Neural cell (in vitro differentiated cells): ENCODE measurements at regions not wholly inside any gene's neighbourhood (a gene's known extent, or its start where the extent isn't known, plus 50 kb on each side); places are given as distances from the start of the nearest gene placed in this dataset.

Experiments used
- H2AFZ ChIP-seq: fragments of 200-600, 300-800 bp; sonication (generic), shearing (Covaris generic); 2 replicates; pipeline ENCODE4 v1.6.0; 2014; ENCODE audit warnings: low read depth, mild to moderate bottlenecking, antibody characterized with exemption, low read length, moderate library complexity
- H3F3A ChIP-seq: fragments of 200-600 bp; shearing (Covaris generic); 2 replicates; pipeline ENCODE4 v1.6.1; 2016; ENCODE audit warnings: mild to moderate bottlenecking, moderate library complexity, mixed read lengths, antibody characterized with exemption, low read length; ENCODE audit not compliant: insufficient read depth, poor library complexity, severe bottlenecking
- H3K27ac ChIP-seq: fragments of 200-600, 300-800 bp; sonication (generic), shearing (Covaris generic); 2 replicates; pipeline ENCODE4 v1.5.1; 2014; ENCODE audit warnings: mild to moderate bottlenecking, low read length, moderate library complexity
- H3K27me3 ChIP-seq: fragments of 300-800, 200-600 bp; sonication (generic), shearing (Covaris generic); 2 replicates; pipeline ENCODE4 v1.6.0; 2014; ENCODE audit warnings: mild to moderate bottlenecking, low read depth, low read length, moderate library complexity; ENCODE audit not compliant: insufficient read depth
- H3K36me3 ChIP-seq: fragments of 300-800, 200-600 bp; sonication (generic), shearing (Covaris generic); 2 replicates; pipeline ENCODE4 v1.5.1; 2014; ENCODE audit warnings: mild to moderate bottlenecking, antibody characterized with exemption, low read length, moderate library complexity; ENCODE audit not compliant: insufficient read depth
- H3K4me2 ChIP-seq: fragments of 300-800, 200-600 bp; sonication (generic), shearing (Covaris generic); 2 replicates; pipeline ENCODE4 v1.6.0; 2014; ENCODE audit warnings: mild to moderate bottlenecking, low read length
- H3K4me3 ChIP-seq: fragments of 300-800, 200-600 bp; sonication (generic), shearing (Covaris generic); 2 replicates; pipeline ENCODE4 v1.5.1; 2014; ENCODE audit warnings: mild to moderate bottlenecking, low read length, moderate library complexity
- H3K79me2 ChIP-seq: fragments of 200-600 bp; shearing (Covaris generic); replicated peaks from 2 replicates; pipeline ENCODE4 v1.6.0; 2014; ENCODE audit warnings: mild to moderate bottlenecking, low read length, moderate library complexity; ENCODE audit not compliant: insufficient read depth
- H3K9ac ChIP-seq: fragments of 300-800, 200-600 bp; sonication (generic), shearing (Covaris generic); 2 replicates; pipeline ENCODE4 v1.6.1; 2016; ENCODE audit warnings: mild to moderate bottlenecking, low read length, mixed read lengths
- H3K9me2 ChIP-seq: fragments of 200-600 bp; shearing (Covaris generic); 2 replicates; pipeline ENCODE4 v1.6.1; 2016; ENCODE audit warnings: mild to moderate bottlenecking, low read length, mixed read lengths; ENCODE audit not compliant: insufficient read depth
- H3K9me3 ChIP-seq: fragments of 200-600, 300-800 bp; sonication (generic), shearing (Covaris generic); 2 replicates; pipeline ENCODE4 v1.6.1; 2016; ENCODE audit warnings: mild to moderate bottlenecking, mixed run types, low read length, moderate library complexity, mixed read lengths
- H4K20me1 ChIP-seq: fragments of 200-600 bp; shearing (Covaris generic); 2 replicates; pipeline ENCODE4 v1.6.1; 2016; ENCODE audit warnings: mild to moderate bottlenecking, mixed run types; ENCODE audit not compliant: insufficient read depth
- EP300 ChIP-seq: fragments of 450-650 bp; conservative IDR thresholded peaks from 2 replicates; pipeline ENCODE4 v1.6.1; 2014; ENCODE audit warnings: antibody characterized with exemption, mild to moderate bottlenecking, moderate library complexity; ENCODE audit not compliant: poor library complexity, severe bottlenecking
- EZH2 ChIP-seq: fragments of 200-600, 300-800 bp; shearing (Covaris generic), sonication (generic); IDR thresholded peaks from 2 replicates; pipeline ENCODE4 v1.6.1; 2014; ENCODE audit warnings: antibody characterized with exemption, low read length, borderline replicate concordance, mild to moderate bottlenecking; ENCODE audit not compliant: insufficient read depth, poor library complexity, severe bottlenecking
- MXI1 ChIP-seq: fragments of 450-650 bp; conservative IDR thresholded peaks from 2 replicates; pipeline ENCODE4 v1.6.1; 2014; ENCODE audit warnings: antibody characterized with exemption, mild to moderate bottlenecking; ENCODE audit not compliant: poor library complexity, severe bottlenecking
- POLR2AphosphoS5 ChIP-seq: IDR thresholded peaks from 2 replicates; pipeline ENCODE4 v1.6.1; 2012
- RAD21 ChIP-seq: fragments of 450-650 bp; conservative IDR thresholded peaks from 2 replicates; pipeline ENCODE4 v1.6.1; 2014; ENCODE audit warnings: antibody characterized with exemption, mild to moderate bottlenecking, moderate library complexity
- SMC3 ChIP-seq: fragments of 450-650 bp; conservative IDR thresholded peaks from 2 replicates; pipeline ENCODE4 v1.6.1; 2014; ENCODE audit warnings: antibody characterized with exemption, mild to moderate bottlenecking, moderate library complexity; ENCODE audit not compliant: poor library complexity
- TF ChIP-seq, protein P1 (sequence below): fragments of 450-650 bp; IDR thresholded peaks from 2 replicates; pipeline ENCODE4 v1.5.1; 2014; ENCODE audit warnings: antibody characterized with exemption, mild to moderate bottlenecking, moderate library complexity; ENCODE audit not compliant: poor library complexity, severe bottlenecking
- TF ChIP-seq, protein P2 (sequence below): IDR thresholded peaks from 2 replicates; pipeline ENCODE4 v1.6.1; 2012; ENCODE audit warnings: borderline replicate concordance

DNA sequence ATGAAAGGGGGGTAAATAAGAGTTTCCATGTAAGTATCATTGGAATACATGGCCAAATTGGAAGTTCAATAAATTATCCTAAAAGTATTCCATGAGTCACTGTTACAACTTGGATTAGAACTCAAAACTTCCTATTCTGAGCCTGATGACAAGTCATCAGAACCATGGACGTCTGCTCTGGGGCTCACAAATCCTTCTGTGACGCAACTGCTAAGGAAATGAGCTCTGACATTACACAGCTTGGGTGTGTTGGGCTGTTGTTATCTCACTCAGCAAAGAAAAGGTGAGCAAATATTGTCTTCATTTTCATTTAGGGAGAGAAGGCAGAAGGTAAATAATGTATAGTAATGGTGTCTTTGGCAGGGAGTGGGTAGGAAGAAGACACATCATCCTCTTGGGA lies 214.8 kb upstream of the ADO start:
- no peaks in the 10 kb centered on the region for H4K20me1 ChIP-seq
- no peak overlapping the region for H3K27ac ChIP-seq
- no peak overlapping the region for H3K4me3 ChIP-seq
- H3F3A ChIP-seq = no peaks in the 10 kb centered on the region
- H3K36me3 ChIP-seq = no peaks in the 10 kb centered on the region
- H3K4me2 ChIP-seq = no peak overlapping the region
- no peak for TF ChIP-seq MXI1
- TF ChIP-seq POLR2AphosphoS5 = no peak
- TF ChIP-seq, protein P1, sequence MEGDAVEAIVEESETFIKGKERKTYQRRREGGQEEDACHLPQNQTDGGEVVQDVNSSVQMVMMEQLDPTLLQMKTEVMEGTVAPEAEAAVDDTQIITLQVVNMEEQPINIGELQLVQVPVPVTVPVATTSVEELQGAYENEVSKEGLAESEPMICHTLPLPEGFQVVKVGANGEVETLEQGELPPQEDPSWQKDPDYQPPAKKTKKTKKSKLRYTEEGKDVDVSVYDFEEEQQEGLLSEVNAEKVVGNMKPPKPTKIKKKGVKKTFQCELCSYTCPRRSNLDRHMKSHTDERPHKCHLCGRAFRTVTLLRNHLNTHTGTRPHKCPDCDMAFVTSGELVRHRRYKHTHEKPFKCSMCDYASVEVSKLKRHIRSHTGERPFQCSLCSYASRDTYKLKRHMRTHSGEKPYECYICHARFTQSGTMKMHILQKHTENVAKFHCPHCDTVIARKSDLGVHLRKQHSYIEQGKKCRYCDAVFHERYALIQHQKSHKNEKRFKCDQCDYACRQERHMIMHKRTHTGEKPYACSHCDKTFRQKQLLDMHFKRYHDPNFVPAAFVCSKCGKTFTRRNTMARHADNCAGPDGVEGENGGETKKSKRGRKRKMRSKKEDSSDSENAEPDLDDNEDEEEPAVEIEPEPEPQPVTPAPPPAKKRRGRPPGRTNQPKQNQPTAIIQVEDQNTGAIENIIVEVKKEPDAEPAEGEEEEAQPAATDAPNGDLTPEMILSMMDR = no peak
- TF ChIP-seq EZH2 = no peak
- no peaks in the 10 kb centered on the region for H3K9me2 ChIP-seq
- no peaks in the 10 kb centered on the region for H3K27me3 ChIP-seq
- no peak overlapping the region for H2AFZ ChIP-seq
- H3K9ac ChIP-seq = no peak overlapping the region
- no peaks in the 10 kb centered on the region for H3K9me3 ChIP-seq
- H3K79me2 ChIP-seq = no peaks in the 10 kb centered on the region

DNA sequence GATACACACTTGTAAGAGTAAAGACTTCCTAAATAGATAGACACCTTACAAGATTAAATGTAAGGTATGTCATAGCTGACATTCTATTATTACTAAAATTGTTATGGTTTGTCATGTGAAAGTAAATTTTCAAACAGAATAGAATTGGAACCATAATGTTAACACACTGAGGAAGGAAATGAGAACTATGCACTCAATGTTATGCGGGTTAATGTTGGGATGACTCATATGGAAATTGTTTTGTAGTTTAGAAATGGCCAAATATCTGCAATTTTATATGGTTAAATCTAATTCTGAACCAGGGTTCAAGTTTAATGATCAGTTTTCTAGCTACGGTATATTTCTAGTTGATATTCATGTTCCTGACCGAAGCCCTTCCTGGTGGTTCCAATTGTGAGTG lies 214.2 kb upstream of the ADO start:
- Histone ChIP-seq H3K4me2 (no peak overlapping the region), H3K79me2 (no peaks in the 10 kb centered on the region), H3K9me2 (no peaks in the 10 kb centered on the region), H3K9ac (no peak overlapping the region), H4K20me1 (no peaks in the 10 kb centered on the region), H3K4me3 (no peak overlapping the region), H3K27me3 (no peaks in the 10 kb centered on the region), H3K9me3 (no peaks in the 10 kb centered on the region), H3F3A (no peaks in the 10 kb centered on the region), H2AFZ (no peak overlapping the region), H3K36me3 (no peaks in the 10 kb centered on the region), H3K27ac (no peak overlapping the region)
- TF ChIP-seq, protein P2, sequence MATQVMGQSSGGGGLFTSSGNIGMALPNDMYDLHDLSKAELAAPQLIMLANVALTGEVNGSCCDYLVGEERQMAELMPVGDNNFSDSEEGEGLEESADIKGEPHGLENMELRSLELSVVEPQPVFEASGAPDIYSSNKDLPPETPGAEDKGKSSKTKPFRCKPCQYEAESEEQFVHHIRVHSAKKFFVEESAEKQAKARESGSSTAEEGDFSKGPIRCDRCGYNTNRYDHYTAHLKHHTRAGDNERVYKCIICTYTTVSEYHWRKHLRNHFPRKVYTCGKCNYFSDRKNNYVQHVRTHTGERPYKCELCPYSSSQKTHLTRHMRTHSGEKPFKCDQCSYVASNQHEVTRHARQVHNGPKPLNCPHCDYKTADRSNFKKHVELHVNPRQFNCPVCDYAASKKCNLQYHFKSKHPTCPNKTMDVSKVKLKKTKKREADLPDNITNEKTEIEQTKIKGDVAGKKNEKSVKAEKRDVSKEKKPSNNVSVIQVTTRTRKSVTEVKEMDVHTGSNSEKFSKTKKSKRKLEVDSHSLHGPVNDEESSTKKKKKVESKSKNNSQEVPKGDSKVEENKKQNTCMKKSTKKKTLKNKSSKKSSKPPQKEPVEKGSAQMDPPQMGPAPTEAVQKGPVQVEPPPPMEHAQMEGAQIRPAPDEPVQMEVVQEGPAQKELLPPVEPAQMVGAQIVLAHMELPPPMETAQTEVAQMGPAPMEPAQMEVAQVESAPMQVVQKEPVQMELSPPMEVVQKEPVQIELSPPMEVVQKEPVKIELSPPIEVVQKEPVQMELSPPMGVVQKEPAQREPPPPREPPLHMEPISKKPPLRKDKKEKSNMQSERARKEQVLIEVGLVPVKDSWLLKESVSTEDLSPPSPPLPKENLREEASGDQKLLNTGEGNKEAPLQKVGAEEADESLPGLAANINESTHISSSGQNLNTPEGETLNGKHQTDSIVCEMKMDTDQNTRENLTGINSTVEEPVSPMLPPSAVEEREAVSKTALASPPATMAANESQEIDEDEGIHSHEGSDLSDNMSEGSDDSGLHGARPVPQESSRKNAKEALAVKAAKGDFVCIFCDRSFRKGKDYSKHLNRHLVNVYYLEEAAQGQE = no peak
- TF ChIP-seq EZH2 (no peak), POLR2AphosphoS5 (no peak), RAD21 (no peak)
- TF ChIP-seq, protein P1 = no peak

DNA sequence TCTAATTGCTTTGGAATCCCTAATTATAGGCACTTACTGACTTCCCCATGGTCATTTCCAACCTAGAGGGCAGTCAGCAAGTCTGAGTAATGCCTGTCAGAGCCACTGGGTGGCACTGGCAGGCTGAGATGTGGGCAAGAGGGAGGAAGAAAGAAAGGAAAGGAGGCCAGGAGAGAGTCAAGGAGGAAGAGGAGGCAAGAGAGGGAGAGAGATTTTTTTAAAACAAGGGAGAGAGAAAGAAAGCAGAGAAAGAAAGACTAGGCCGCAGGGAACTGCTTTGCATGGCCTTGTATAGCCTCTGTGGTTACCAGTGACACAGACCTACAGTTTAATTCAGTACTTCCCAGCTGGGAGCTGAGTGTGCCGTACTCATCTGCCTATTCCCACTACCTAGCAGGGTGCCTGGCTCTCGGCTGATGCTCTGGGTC lies 210.4 kb upstream of the ADO start:
- no peak overlapping the region for H2AFZ ChIP-seq
- peak; percentile 89 for TF ChIP-seq SMC3
- TF ChIP-seq EP300 = no peak
- peak; percentile 89 for TF ChIP-seq RAD21
- TF ChIP-seq, protein P1 = peak; percentile 89
- no peak overlapping the region for H3K9ac ChIP-seq
- no peak overlapping the region for H3K4me3 ChIP-seq
- H4K20me1 ChIP-seq = no peaks in the 10 kb centered on the region
- H3K27ac ChIP-seq = no peak overlapping the region
- no peaks in the 10 kb centered on the region for H3K9me2 ChIP-seq
- no peaks in the 10 kb centered on the region for H3K79me2 ChIP-seq
- H3K9me3 ChIP-seq = no peaks in the 10 kb centered on the region
- no peaks in the 10 kb centered on the region for H3F3A ChIP-seq
- no peaks in the 10 kb centered on the region for H3K27me3 ChIP-seq
- H3K36me3 ChIP-seq = no peaks in the 10 kb centered on the region
- H3K4me2 ChIP-seq = no peak overlapping the region
